ENCODE measurements at regions not wholly inside any gene's neighbourhood (a gene's known extent, or its start where the extent isn't known, plus 50 kb on each side); places are given as distances from the start of the nearest gene placed in this dataset.
A peak's percentile ranks its signal among the peaks of the same experiment; 100 is the strongest.

GRCh38 chr14:65346474-65346873 lies 66.1 kb upstream of the FUT8 start:
- 81% methylated on average over 5 of the region's 5 CpGs for WGBS (ENCODE audit: insufficient coverage)
- Histone ChIP-seq H3K4me1 (ENCODE audit: control extremely low read depth in 1 of 4, control insufficient read depth in 4 of 4, insufficient read depth in 4 of 4, low read length in 3 of 4) (peaks cover 0 to 8% (median 7%) of the 10 kb centered on the region in 4 experiments), H3K9me3 (ENCODE audit: control extremely low read depth in 1 of 5, control insufficient read depth in 4 of 5, insufficient read depth in 2 of 5, low read depth in 1 of 5, low read length in 4 of 5) (no peaks in the 10 kb centered on the region), H3K4me3 (ENCODE audit: control insufficient read depth in 1 of 7, extremely low read depth in 1 of 7, insufficient read depth in 4 of 7, low read depth in 2 of 7, low read length in 6 of 7) (peak overlapping the region in 2 of 7 experiments; percentile 23 to 30), H3K27ac (ENCODE audit: insufficient read depth in 1 of 2, low read depth in 1 of 2, low read length in 2 of 2, poor library complexity in 1 of 2, severe bottlenecking in 2 of 2) (no peak overlapping the region), H3K27me3 (replicated peaks in 2 of 5; ENCODE audit: control insufficient read depth in 4 of 5, insufficient read depth in 5 of 5, low read length in 4 of 5) (no peaks in the 10 kb centered on the region), H3K36me3 (ENCODE audit: control insufficient read depth in 4 of 4, insufficient read depth in 4 of 4, low read length in 3 of 4) (no peaks in the 10 kb centered on the region)
- DNase-seq = no peak
- CTCF ChIA-PET = no interaction called here
- POLR2A ChIA-PET = no interaction called here

GRCh38 chr14:65346895-65347294 lies 65.6 kb upstream of the FUT8 start:
- POLR2A ChIA-PET = no interaction called here
- peak overlapping the region in 2 of 7 experiments; percentile 23 to 30 for H3K4me3 ChIP-seq (ENCODE audit: control insufficient read depth in 1 of 7, extremely low read depth in 1 of 7, insufficient read depth in 4 of 7, low read depth in 2 of 7, low read length in 6 of 7)
- H3K9me3 ChIP-seq (ENCODE audit: control extremely low read depth in 1 of 5, control insufficient read depth in 4 of 5, insufficient read depth in 2 of 5, low read depth in 1 of 5, low read length in 4 of 5) = no peaks in the 10 kb centered on the region
- WGBS (ENCODE audit: insufficient coverage) = 29% methylated on average over 5 of the region's 5 CpGs
- H3K27ac ChIP-seq (ENCODE audit: insufficient read depth in 1 of 2, low read depth in 1 of 2, low read length in 2 of 2, poor library complexity in 1 of 2, severe bottlenecking in 2 of 2) = no peak overlapping the region
- CTCF ChIA-PET = no interaction called here
- DNase-seq = peak in 2 of 3 donors; percentile 47 to 57
- no peaks in the 10 kb centered on the region for H3K36me3 ChIP-seq (ENCODE audit: control insufficient read depth in 4 of 4, insufficient read depth in 4 of 4, low read length in 3 of 4)
- H3K27me3 ChIP-seq (replicated peaks in 2 of 5; ENCODE audit: control insufficient read depth in 4 of 5, insufficient read depth in 5 of 5, low read length in 4 of 5) = no peaks in the 10 kb centered on the region
- peaks cover 0 to 8% (median 7%) of the 10 kb centered on the region in 4 experiments for H3K4me1 ChIP-seq (ENCODE audit: control extremely low read depth in 1 of 4, control insufficient read depth in 4 of 4, insufficient read depth in 4 of 4, low read length in 3 of 4)

- POLR2A ChIA-PET = no interaction called here
These were observed 64.4 kb upstream of the FUT8 start for GRCh38 chr14:65348137-65348536.

GRCh38 chr14:65349100-65349499 lies 63.4 kb upstream of the FUT8 start:
- Histone ChIP-seq H3K4me3 (ENCODE audit: control insufficient read depth in 1 of 7, extremely low read depth in 1 of 7, insufficient read depth in 4 of 7, low read depth in 2 of 7, low read length in 6 of 7) (no peak overlapping the region), H3K27me3 (replicated peaks in 2 of 5; ENCODE audit: control insufficient read depth in 4 of 5, insufficient read depth in 5 of 5, low read length in 4 of 5) (no peaks in the 10 kb centered on the region), H3K4me1 (ENCODE audit: control extremely low read depth in 1 of 4, control insufficient read depth in 4 of 4, insufficient read depth in 4 of 4, low read length in 3 of 4) (peaks cover 0 to 8% (median 7%) of the 10 kb centered on the region in 4 experiments), H3K9me3 (ENCODE audit: control extremely low read depth in 1 of 5, control insufficient read depth in 4 of 5, insufficient read depth in 2 of 5, low read depth in 1 of 5, low read length in 4 of 5) (no peaks in the 10 kb centered on the region), H3K27ac (ENCODE audit: insufficient read depth in 1 of 2, low read depth in 1 of 2, low read length in 2 of 2, poor library complexity in 1 of 2, severe bottlenecking in 2 of 2) (no peak overlapping the region), H3K36me3 (ENCODE audit: control insufficient read depth in 4 of 4, insufficient read depth in 4 of 4, low read length in 3 of 4) (no peaks in the 10 kb centered on the region)
- POLR2A ChIA-PET = no interaction called here
- CTCF ChIA-PET = interaction anchor here (1.4 kb wide), 2 partner anchors 39 to 49 kb away, joined by 3 read pairs; no protein-coding TSS in a partner anchor
- no peak for DNase-seq
- 96% methylated on average over 3 of the region's 4 CpGs for WGBS (ENCODE audit: insufficient coverage)

More at GRCh38 chr14:65348137-65348536, 64.4 kb upstream of the FUT8 start:
- CTCF ChIA-PET = interaction anchor here (1.4 kb wide), 2 partner anchors 38 to 48 kb away, joined by 3 read pairs; no protein-coding TSS in a partner anchor
- 100% methylated on average over 1 of the region's 3 CpGs for WGBS (ENCODE audit: insufficient coverage)
- no peaks in the 10 kb centered on the region for H3K9me3 ChIP-seq (ENCODE audit: control extremely low read depth in 1 of 5, control insufficient read depth in 4 of 5, insufficient read depth in 2 of 5, low read depth in 1 of 5, low read length in 4 of 5)
- no peak overlapping the region for H3K4me3 ChIP-seq (ENCODE audit: control insufficient read depth in 1 of 7, extremely low read depth in 1 of 7, insufficient read depth in 4 of 7, low read depth in 2 of 7, low read length in 6 of 7)
- H3K4me1 ChIP-seq (ENCODE audit: control extremely low read depth in 1 of 4, control insufficient read depth in 4 of 4, insufficient read depth in 4 of 4, low read length in 3 of 4) = peaks cover 0 to 8% (median 7%) of the 10 kb centered on the region in 4 experiments
- H3K36me3 ChIP-seq (ENCODE audit: control insufficient read depth in 4 of 4, insufficient read depth in 4 of 4, low read length in 3 of 4) = no peaks in the 10 kb centered on the region
- no peak for DNase-seq
- no peaks in the 10 kb centered on the region for H3K27me3 ChIP-seq (replicated peaks in 2 of 5; ENCODE audit: control insufficient read depth in 4 of 5, insufficient read depth in 5 of 5, low read length in 4 of 5)
- H3K27ac ChIP-seq (ENCODE audit: insufficient read depth in 1 of 2, low read depth in 1 of 2, low read length in 2 of 2, poor library complexity in 1 of 2, severe bottlenecking in 2 of 2) = no peak overlapping the region

- ChIA-PET POLR2A (no interaction called here), CTCF (interaction anchor here (0.9 kb wide), 1 partner anchor 37 kb away, joined by 3 read pairs; no protein-coding TSS in a partner anchor)
- Histone ChIP-seq H3K36me3 (ENCODE audit: control insufficient read depth in 4 of 4, insufficient read depth in 4 of 4, low read length in 3 of 4) (no peaks in the 10 kb centered on the region), H3K4me1 (ENCODE audit: control extremely low read depth in 1 of 4, control insufficient read depth in 4 of 4, insufficient read depth in 4 of 4, low read length in 3 of 4) (peaks cover 0 to 10% (median 5%) of the 10 kb centered on the region in 4 experiments), H3K9me3 (ENCODE audit: control extremely low read depth in 1 of 5, control insufficient read depth in 4 of 5, insufficient read depth in 2 of 5, low read depth in 1 of 5, low read length in 4 of 5) (no peaks in the 10 kb centered on the region), H3K27ac (ENCODE audit: insufficient read depth in 1 of 2, low read depth in 1 of 2, low read length in 2 of 2, poor library complexity in 1 of 2, severe bottlenecking in 2 of 2) (no peak overlapping the region), H3K4me3 (ENCODE audit: control insufficient read depth in 1 of 7, extremely low read depth in 1 of 7, insufficient read depth in 4 of 7, low read depth in 2 of 7, low read length in 6 of 7) (no peak overlapping the region), H3K27me3 (replicated peaks in 2 of 5; ENCODE audit: control insufficient read depth in 4 of 5, insufficient read depth in 5 of 5, low read length in 4 of 5) (no peaks in the 10 kb centered on the region)
- 100% methylated on average over 1 of the region's 6 CpGs for WGBS (ENCODE audit: insufficient coverage)
- no peak for DNase-seq
These were observed 60.9 kb upstream of the FUT8 start for GRCh38 chr14:65351493-65352194.

GRCh38 chr14:65352964-65353530 lies 59.5 kb upstream of the FUT8 start:
- 83% methylated on average over 1 of the region's 2 CpGs for WGBS (ENCODE audit: insufficient coverage)
- H3K27ac ChIP-seq (ENCODE audit: insufficient read depth in 1 of 2, low read depth in 1 of 2, low read length in 2 of 2, poor library complexity in 1 of 2, severe bottlenecking in 2 of 2) = no peak overlapping the region
- no peaks in the 10 kb centered on the region for H3K36me3 ChIP-seq (ENCODE audit: control insufficient read depth in 4 of 4, insufficient read depth in 4 of 4, low read length in 3 of 4)
- H3K4me3 ChIP-seq (ENCODE audit: control insufficient read depth in 1 of 7, extremely low read depth in 1 of 7, insufficient read depth in 4 of 7, low read depth in 2 of 7, low read length in 6 of 7) = no peak overlapping the region
- no peaks in the 10 kb centered on the region for H3K27me3 ChIP-seq (replicated peaks in 2 of 5; ENCODE audit: control insufficient read depth in 4 of 5, insufficient read depth in 5 of 5, low read length in 4 of 5)
- POLR2A ChIA-PET = no interaction called here
- CTCF ChIA-PET = no interaction called here
- peaks cover 0 to 6% (median 0%) of the 10 kb centered on the region in 4 experiments for H3K4me1 ChIP-seq (ENCODE audit: control extremely low read depth in 1 of 4, control insufficient read depth in 4 of 4, insufficient read depth in 4 of 4, low read length in 3 of 4)
- no peaks in the 10 kb centered on the region for H3K9me3 ChIP-seq (ENCODE audit: control extremely low read depth in 1 of 5, control insufficient read depth in 4 of 5, insufficient read depth in 2 of 5, low read depth in 1 of 5, low read length in 4 of 5)
- peak in 2 of 3 donors; percentile 40 to 58 for DNase-seq

GRCh38 chr14:65354131-65354530 lies 58.4 kb upstream of the FUT8 start:
- CTCF ChIA-PET = interaction anchor here (1.2 kb wide), 1 partner anchor 11 kb away, joined by 4 read pairs; no protein-coding TSS in a partner anchor
- H3K9me3 ChIP-seq (ENCODE audit: control extremely low read depth in 1 of 5, control insufficient read depth in 4 of 5, insufficient read depth in 2 of 5, low read depth in 1 of 5, low read length in 4 of 5) = no peaks in the 10 kb centered on the region
- no peak for DNase-seq

More at GRCh38 chr14:65354131-65354530, 58.4 kb upstream of the FUT8 start:
- Histone ChIP-seq H3K36me3 (ENCODE audit: control insufficient read depth in 4 of 4, insufficient read depth in 4 of 4, low read length in 3 of 4) (no peaks in the 10 kb centered on the region), H3K27me3 (replicated peaks in 2 of 5; ENCODE audit: control insufficient read depth in 4 of 5, insufficient read depth in 5 of 5, low read length in 4 of 5) (no peaks in the 10 kb centered on the region), H3K4me1 (ENCODE audit: control extremely low read depth in 1 of 4, control insufficient read depth in 4 of 4, insufficient read depth in 4 of 4, low read length in 3 of 4) (peaks cover 0 to 6% (median under 1%) of the 10 kb centered on the region in 4 experiments), H3K4me3 (ENCODE audit: control insufficient read depth in 1 of 7, extremely low read depth in 1 of 7, insufficient read depth in 4 of 7, low read depth in 2 of 7, low read length in 6 of 7) (no peak overlapping the region), H3K27ac (ENCODE audit: insufficient read depth in 1 of 2, low read depth in 1 of 2, low read length in 2 of 2, poor library complexity in 1 of 2, severe bottlenecking in 2 of 2) (no peak overlapping the region)
- WGBS (ENCODE audit: insufficient coverage) = 100% methylated on average over 3 of the region's 3 CpGs
- POLR2A ChIA-PET = no interaction called here
